SH-SY5Y (cell line): ENCODE measurements at regions not wholly inside any gene's neighbourhood (a gene's known extent, or its start where the extent isn't known, plus 50 kb on each side); places are given as distances from the start of the nearest gene placed in this dataset.

Experiments
- GATA2 ChIP-seq: IDR thresholded peaks from 2 replicates; pipeline ENCODE4 v1.6.1; 2011; ENCODE audit warnings: mild to moderate bottlenecking, low read depth, low read length
- GATA3 ChIP-seq: IDR thresholded peaks from 2 replicates; pipeline ENCODE4 v1.6.1; 2011; ENCODE audit warnings: low read depth, mild to moderate bottlenecking, low read length, moderate library complexity

- TF ChIP-seq GATA2 (no peak), GATA3 (no peak)
These were observed 84.2 kb upstream of the MDM1 start for GRCh38 chr12:68416350-68416749.

- TF ChIP-seq GATA2 (no peak), GATA3 (no peak)
These were observed 84.7 kb upstream of the MDM1 start for GRCh38 chr12:68416826-68417225.

- no peak for TF ChIP-seq GATA2
- TF ChIP-seq GATA3, result no peak
These were observed 85.9 kb upstream of the MDM1 start for GRCh38 chr12:68418137-68418460.

- TF ChIP-seq GATA3, result no peak
- no peak for TF ChIP-seq GATA2
These were observed 88.3 kb upstream of the MDM1 start for GRCh38 chr12:68420225-68421010.

- no peak for TF ChIP-seq GATA3
- TF ChIP-seq GATA2, result no peak
These were observed 90.0 kb upstream of the MDM1 start for GRCh38 chr12:68422159-68422558.

DNA sequence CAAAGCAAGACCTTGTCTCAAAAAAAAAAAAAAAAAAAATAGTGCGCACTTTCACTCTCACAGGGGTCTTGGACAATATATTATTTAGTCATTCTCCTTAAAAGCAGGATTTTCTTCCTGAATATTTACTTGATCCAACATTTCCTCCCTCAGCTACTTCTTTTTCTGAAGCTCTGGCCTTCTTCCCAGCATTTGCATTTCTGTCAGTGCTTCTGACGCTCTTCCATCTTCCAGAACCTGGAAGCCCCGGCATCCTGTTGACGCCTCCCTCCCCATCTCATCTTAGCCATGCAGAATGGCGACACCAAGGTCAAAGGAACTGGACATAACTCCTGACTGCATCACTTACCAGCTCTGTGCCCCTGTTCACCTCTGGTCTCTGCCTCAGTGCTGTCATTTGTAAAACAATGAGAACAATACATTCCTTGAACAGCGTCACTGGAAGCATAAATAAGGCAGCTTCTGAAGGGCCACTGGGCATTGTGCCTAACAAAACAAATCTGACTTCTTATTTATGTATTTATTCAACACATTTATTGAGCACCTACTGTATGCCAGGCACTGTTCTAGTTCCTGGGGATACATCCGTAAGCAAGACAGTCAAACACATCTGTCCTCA, 90.9 kb upstream of the MDM1 start:
- no peak for TF ChIP-seq GATA2
- no peak for TF ChIP-seq GATA3

DNA sequence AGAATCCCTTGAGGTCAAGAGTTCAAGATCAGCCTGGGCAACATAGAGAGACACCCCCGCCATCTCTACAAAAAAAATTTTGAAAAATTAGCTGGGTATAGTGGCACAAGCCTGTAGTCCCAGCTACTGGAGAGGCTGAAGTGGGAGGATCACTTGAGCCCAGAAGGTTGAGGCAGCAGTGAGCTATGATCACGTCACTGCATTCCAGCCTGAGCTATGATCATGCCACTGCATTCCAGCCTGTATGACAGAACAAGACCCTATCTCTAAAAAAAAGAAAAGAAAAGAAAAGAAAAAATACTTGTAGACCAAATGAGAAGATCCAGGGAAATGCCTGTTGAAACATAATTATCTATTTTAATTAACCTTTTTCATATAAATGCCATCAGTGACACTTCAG, 93.8 kb upstream of the MDM1 start:
- TF ChIP-seq GATA2 (no peak), GATA3 (no peak)

DNA sequence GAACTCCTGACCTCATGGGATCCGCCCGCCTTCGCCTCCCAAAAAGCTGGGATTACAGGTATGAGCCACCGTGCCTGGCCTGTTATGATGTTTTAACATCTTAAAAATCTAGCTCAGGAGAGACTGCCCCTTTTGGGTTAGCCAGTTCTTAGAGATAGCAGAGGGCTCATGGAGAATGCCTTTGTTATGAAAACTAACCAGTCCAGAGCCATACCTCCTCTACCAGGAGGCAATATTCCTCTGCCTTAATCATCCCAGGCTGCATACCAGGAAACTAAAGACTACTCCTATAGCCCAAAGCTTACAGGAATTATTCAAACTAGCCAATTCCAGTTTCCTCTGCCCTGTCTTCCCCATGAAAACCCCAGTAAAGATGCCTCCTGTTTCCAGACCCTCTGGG, 96.0 kb upstream of the MDM1 start:
- TF ChIP-seq GATA3 (no peak), GATA2 (no peak)

DNA sequence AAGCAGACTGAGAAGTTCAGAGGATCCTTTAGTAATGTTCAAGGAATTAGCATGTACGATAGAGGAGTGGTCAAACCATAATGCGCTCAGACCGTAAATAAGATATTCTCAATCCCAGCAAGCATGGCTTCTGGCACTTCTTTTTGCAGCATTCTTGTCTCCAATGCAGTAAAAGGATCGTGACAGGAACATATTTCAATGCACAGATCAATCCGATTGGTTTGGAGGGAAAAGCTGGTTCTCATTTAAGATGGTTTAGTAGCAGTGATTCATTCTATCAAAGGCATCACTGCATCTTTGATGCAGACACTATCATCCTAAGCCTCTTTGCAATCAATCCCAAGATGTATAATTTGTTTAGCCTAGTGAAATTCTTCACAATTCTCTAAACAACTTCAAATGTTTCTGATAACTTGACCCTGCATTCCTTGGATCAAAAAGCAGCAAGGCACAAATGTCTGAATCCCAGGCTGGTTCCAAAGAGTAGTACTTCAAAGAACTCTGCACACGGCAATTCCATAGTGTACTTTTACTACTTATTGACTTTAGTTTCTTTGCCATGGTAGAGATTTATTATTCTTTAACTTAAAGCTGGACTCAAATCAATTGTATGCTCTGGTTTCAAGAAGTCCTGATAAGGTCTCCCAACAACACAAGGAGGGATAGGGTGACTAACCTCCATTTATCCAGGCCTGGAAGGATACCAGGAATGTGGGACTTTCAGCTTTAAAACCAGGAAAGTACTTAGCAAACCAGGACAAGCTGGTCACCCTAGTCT, 96.8 kb upstream of the MDM1 start:
- TF ChIP-seq GATA3, result no peak
- no peak for TF ChIP-seq GATA2

DNA sequence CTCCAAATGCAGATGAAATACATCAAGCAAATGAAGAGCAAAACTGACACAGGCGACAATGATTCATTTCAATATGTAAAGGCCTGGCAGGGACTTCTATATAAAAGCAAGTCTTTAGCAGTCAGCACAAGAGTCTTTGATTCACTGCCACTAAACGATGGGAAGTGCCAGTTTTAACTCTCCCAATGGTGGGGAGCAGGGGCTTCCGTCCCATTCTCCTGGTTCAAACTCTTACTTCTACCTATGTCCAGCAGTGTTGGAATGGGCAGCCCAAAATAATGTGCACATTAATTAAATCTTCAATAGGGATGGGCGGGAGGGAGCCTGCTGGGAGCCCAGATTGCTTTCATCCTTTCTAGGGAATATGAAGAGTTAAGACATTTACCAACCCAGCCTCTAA, 97.5 kb upstream of the MDM1 start:
- no peak for TF ChIP-seq GATA2

GRCh38 chr12:68431786-68432185, 99.6 kb upstream of the MDM1 start:
- TF ChIP-seq GATA2, result no peak
- no peak for TF ChIP-seq GATA3

DNA sequence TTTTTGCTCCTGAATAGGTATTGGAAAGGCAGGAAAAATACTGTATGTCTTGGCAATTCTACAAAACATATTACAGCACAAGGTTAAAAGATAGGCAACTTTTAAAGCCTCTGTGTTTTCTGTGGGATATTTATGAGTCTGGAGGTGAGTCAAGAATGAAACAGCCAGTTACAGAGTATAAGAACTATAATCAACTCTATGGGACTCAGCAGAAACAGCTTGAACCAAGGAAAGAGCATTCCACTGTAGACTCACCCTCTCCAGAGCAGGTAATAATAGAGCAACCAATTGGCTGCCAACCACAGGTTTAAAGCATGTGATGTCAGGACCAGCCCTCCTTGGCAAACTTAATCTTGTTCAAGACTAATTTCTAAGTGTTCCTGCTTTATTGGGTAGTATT, 100.5 kb upstream of the MDM1 start:
- no peak for TF ChIP-seq GATA2
- no peak for TF ChIP-seq GATA3

- TF ChIP-seq GATA2, result no peak
- no peak for TF ChIP-seq GATA3
These were observed 102.5 kb upstream of the MDM1 start for GRCh38 chr12:68434391-68435298.

GRCh38 chr12:68435299-68435637, 103.1 kb upstream of the MDM1 start:
- TF ChIP-seq GATA3 (no peak), GATA2 (no peak)
